HAP-1 (cell line): ENCODE measurements at regions not wholly inside any gene's neighbourhood (a gene's known extent, or its start where the extent isn't known, plus 50 kb on each side); places are given as distances from the start of the nearest gene placed in this dataset.

Experiments
- DNase-seq, 2 experiments: peaks; one replicate each; pipeline ENCODE4 v3.0.0-alpha.2; 2016 to 2020; ENCODE audit warnings: low spot score in 2 of 2
- H3K27me3 ChIP-seq: fragments of 250-450 bp; sonication (Bioruptor Pico); 2 replicates; pipeline ENCODE4 v1.5.1; 2020; ENCODE audit warnings: low read depth, mild to moderate bottlenecking, moderate library complexity
- H3K36me3 ChIP-seq: fragments of 250-450 bp; sonication (Bioruptor Pico); replicated peaks from 2 replicates; pipeline ENCODE4 v1.5.1; 2020; ENCODE audit warnings: mild to moderate bottlenecking
- H3K4me1 ChIP-seq: fragments of 250-450 bp; sonication (Bioruptor Pico); 2 replicates; pipeline ENCODE4 v1.5.1; 2020; ENCODE audit warnings: mild to moderate bottlenecking
- H3K4me3 ChIP-seq: fragments of 250-450 bp; sonication (Bioruptor Pico); 2 replicates; pipeline ENCODE4 v1.5.1; 2020; ENCODE audit warnings: mild to moderate bottlenecking, moderate library complexity
- H3K9me3 ChIP-seq: fragments of 250-450 bp; sonication (Bioruptor Pico); 2 replicates; pipeline ENCODE4 v1.5.1; 2020; ENCODE audit warnings: mild to moderate bottlenecking, moderate library complexity
- in situ Hi-C: fragments of 300-500 bp; cut with MboI; formaldehyde crosslinking; loops from 3 replicates; pipeline ENCODE4 v1.14.3; 2020; ENCODE audit warnings: low sequenced_read_pairs, inconsistent platforms, mixed read lengths

DNA sequence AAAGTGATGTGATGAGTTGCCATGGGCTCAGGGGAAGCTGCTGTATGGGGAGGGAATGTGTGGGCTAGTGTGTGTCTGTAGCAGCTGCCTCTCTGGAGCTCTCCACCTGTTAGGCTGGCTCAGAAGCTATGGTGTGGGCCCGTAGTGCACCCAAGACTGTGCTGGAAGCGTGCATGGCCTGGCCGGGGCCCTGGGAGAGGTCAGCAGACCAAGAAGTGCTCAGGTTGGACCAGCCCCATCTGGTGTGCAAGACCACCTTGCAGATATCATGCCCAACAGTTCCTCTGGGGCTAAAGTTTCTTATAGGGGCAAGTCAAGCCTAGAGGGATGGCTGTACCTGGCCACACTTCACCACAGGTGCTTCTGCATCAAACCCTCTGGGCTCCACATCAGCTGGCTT, 274.4 kb upstream of the CCDC179 start:
- peaks cover 18% of the 10 kb centered on the region for H3K4me1 ChIP-seq
- DNase-seq = no peak
- 0 out of 2 replicates have a peak, but pooled peaks cover 3% of the 10 kb centered on the region for H3K9me3 ChIP-seq
- H3K36me3 ChIP-seq = no peaks in the 10 kb centered on the region
- no peaks in the 10 kb centered on the region for H3K27me3 ChIP-seq
- in situ Hi-C loops = no loop called here
- no peak overlapping the region for H3K4me3 ChIP-seq

DNA sequence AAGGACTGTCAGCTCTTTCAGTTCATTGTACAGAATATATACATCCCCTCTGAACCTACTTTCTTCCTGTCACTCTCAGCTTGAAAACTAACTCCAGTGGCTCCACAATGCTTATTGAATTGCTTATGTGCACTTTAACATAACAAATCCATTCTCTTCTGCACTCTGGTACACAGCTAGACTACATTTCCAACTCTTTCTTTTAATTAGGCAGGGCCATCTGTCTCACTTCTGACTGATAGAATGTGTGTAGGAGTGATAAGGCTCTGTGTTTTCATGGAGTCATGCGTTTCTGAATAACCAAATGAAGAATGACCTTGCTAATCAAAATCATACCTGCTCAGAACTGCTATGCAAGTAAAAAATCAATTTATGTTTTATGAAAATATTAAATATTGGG, 278.5 kb upstream of the CCDC179 start:
- no peak overlapping the region for H3K4me3 ChIP-seq
- no peaks in the 10 kb centered on the region for H3K27me3 ChIP-seq
- H3K4me1 ChIP-seq = peaks cover 34% of the 10 kb centered on the region
- DNase-seq = peak; percentile 10 to 97
- no peaks in the 10 kb centered on the region for H3K9me3 ChIP-seq
- no peaks in the 10 kb centered on the region for H3K36me3 ChIP-seq
- in situ Hi-C loops = no loop called here

DNA sequence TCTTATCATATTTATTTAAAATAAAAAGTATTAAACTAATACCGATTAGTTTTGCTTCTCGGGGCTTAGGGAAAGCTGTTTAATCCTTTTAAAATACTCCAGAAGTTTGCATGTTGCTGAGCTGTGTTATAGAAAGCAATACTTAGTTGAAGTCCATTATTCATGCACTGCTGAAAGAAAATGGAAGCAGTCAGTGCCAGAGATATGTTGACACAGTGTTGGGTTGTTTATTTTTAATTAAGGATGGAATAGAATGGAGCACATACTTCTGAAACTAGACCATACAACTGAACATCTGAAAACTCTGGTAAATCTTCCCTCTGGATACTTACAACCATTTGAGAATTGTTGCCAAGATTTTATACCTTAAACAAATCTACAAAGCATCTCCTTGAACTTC, 282.7 kb upstream of the CCDC179 start:
- Histone ChIP-seq H3K4me3 (no peak overlapping the region), H3K27me3 (no peaks in the 10 kb centered on the region), H3K36me3 (no peaks in the 10 kb centered on the region), H3K4me1 (peaks cover 59% of the 10 kb centered on the region), H3K9me3 (no peaks in the 10 kb centered on the region)
- DNase-seq = no peak
- in situ Hi-C loops = no loop called here

DNA sequence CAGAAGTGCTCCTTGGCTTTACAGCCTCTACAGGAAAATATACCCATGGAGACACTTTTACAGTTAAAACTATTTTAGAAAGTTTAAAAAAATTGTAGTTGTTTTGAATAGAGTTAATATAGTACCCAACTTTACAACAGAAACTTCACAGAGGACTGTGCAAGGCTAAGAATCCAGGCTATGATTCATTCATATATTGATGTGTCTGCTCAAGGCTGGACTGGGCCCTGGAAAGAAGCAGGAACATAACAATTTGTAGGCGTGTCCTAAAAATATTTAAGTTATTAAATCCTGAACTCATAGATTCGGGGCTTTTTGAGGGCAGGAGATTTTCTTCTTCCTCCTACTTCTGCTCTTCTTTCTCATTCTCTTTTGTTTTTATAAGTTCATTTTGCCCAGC, 291.5 kb upstream of the CCDC179 start:
- Histone ChIP-seq H3K4me3 (no peak overlapping the region), H3K9me3 (no peaks in the 10 kb centered on the region), H3K36me3 (no peaks in the 10 kb centered on the region), H3K4me1 (peaks cover 7% of the 10 kb centered on the region), H3K27me3 (no peaks in the 10 kb centered on the region)
- DNase-seq = no peak
- in situ Hi-C loops = no loop called here

DNA sequence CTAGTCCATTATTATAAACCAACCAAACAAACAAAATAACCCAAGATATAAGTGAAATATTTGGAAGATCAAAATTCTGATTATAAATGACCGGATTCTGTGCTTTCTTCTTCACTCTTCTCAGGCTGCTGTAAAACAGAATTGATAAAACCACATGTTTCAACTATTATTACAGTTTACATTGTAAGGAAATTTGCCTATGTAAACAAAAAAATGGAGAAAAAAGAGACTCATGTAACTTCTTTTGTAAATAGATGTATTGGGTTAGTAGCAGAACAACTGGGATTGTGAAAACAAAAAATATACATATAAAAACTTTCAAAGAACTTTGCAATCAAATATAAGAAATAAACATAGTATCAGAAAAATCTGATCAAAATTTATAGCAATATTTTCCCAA, 295.2 kb upstream of the CCDC179 start:
- in situ Hi-C loops = no loop called here
- H3K27me3 ChIP-seq = no peaks in the 10 kb centered on the region
- no peaks in the 10 kb centered on the region for H3K36me3 ChIP-seq
- no peaks in the 10 kb centered on the region for H3K9me3 ChIP-seq
- no peak for DNase-seq
- no peak overlapping the region for H3K4me3 ChIP-seq
- no peaks in the 10 kb centered on the region for H3K4me1 ChIP-seq

DNA sequence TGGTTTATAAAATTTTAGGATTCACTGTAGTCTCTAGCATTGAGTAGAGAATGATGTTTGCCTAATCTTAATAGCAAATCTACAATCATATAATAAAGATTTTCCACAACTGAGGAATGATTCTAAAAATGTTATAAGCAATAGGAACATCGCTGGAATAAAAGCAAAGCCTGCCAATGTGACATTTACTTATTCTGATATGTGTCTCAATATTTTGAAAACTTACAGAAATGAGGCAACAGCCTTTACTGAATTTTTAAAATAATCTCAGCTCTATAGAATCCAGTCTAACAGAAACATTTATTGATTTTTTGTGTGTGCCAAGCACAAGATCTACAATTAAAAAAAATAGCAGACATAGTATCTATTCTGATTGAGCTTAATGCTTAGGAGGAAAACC, 303.7 kb upstream of the CCDC179 start:
- H3K4me3 ChIP-seq = no peak overlapping the region
- no peaks in the 10 kb centered on the region for H3K36me3 ChIP-seq
- H3K27me3 ChIP-seq = no peaks in the 10 kb centered on the region
- DNase-seq = no peak
- in situ Hi-C loops = no loop called here
- H3K4me1 ChIP-seq = peaks cover 6% of the 10 kb centered on the region
- H3K9me3 ChIP-seq = no peaks in the 10 kb centered on the region

DNA sequence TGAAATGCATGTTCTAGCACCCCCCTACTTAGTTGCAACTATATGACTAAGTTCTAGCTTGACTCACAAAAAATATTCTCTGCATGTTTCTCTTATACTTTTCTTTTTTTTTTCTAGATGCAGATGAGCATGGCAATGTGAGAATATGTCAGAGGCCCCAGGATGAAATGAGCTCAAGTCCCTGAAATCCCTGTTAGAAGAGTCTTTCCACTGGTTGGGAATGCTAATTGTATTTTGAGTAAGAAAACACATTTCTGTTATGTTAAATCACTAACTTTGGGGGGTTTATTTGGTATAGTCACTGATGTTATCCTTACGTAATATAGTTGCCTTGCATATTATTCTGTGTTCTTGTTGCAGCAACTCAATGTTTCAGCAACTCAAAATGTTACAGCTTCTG, 306.1 kb upstream of the CCDC179 start:
- no peaks in the 10 kb centered on the region for H3K36me3 ChIP-seq
- H3K9me3 ChIP-seq = no peaks in the 10 kb centered on the region
- in situ Hi-C loops = no loop called here
- no peak for DNase-seq
- no peak overlapping the region for H3K4me3 ChIP-seq
- peaks cover 20% of the 10 kb centered on the region for H3K4me1 ChIP-seq
- H3K27me3 ChIP-seq = no peaks in the 10 kb centered on the region

DNA sequence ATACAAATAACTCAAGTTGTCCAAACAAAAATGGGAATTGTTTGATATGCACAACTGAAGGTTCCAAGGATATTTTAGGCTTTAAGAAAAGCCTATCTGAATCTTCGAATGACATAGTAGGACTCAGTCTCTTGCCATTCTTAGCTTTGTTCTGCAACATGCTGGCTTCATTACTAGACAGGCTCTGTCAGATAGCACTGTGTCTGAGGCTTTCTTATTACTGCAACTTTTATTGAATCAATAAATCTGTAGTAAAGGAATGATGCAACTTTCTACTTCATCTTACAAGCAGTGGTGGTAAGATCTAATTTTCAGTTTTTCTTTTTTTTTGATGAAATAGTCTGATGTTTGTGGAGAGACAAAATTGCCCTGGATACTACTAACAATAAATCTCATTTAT, 319.3 kb upstream of the CCDC179 start:
- no peaks in the 10 kb centered on the region for H3K4me1 ChIP-seq
- in situ Hi-C loops = no loop called here
- H3K27me3 ChIP-seq = no peaks in the 10 kb centered on the region
- DNase-seq = no peak
- H3K9me3 ChIP-seq = no peaks in the 10 kb centered on the region
- no peaks in the 10 kb centered on the region for H3K36me3 ChIP-seq
- H3K4me3 ChIP-seq = no peak overlapping the region

DNA sequence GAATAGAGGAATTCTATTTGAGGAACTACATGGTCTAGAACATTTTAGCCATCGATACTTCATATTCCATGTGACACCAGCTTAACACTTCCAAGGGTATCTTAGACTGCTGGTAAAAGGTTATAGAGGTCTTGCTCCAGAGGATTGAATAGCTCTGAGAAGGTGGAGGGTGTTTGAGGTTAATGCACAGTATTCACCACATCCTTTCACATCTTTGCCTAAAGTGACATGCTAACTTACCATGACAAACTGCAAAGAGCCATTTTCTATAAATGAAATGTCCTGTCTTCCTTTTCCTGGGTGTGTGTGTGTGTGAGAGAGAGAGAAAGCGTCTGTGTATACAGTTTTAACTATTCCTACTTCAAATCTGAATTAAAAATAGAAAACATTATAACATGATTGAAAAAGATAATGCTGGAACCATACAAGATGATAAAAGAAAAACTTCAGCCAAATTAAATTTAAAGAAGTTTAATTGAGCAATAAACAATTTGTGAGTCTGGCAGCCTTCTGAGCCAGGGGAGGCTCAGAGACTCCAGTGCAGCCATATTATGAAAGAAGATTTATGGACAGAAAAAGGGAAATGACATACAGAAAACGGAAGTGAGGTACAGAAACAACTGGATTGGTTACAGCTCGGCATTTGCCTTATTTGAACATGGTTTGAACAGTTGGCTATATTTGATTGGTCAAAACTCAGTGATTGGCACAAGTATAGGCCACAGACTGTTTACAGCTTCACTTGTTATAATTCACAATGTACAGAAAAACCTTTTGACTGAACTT, 320.9 kb upstream of the CCDC179 start:
- Histone ChIP-seq H3K9me3 (no peaks in the 10 kb centered on the region), H3K27me3 (no peaks in the 10 kb centered on the region), H3K36me3 (no peaks in the 10 kb centered on the region), H3K4me3 (no peak overlapping the region), H3K4me1 (no peaks in the 10 kb centered on the region)
- DNase-seq = no peak
- in situ Hi-C loops = no loop called here

DNA sequence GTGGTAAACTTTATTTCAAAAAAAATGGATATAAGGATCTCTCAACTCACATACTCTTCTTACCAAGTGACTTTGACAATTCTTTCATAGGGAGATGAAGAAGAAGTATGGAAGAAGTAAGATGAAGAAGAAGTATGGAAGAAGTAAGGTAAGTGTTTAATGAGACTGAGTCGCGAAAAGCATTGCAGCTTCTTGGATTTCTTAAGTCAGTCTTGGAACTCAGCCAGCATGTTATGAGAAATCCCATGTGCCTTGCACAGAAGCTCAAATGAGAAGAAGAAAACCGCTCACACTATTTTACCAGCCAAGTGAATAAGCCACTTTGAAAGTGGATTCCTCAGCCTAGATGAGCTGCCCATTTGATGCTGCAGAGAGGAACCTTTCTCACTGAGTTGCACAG, 332.0 kb upstream of the CCDC179 start:
- Histone ChIP-seq H3K4me1 (no peaks in the 10 kb centered on the region), H3K9me3 (no peaks in the 10 kb centered on the region), H3K27me3 (no peaks in the 10 kb centered on the region), H3K4me3 (no peak overlapping the region), H3K36me3 (no peaks in the 10 kb centered on the region)
- in situ Hi-C loops = no loop called here
- no peak for DNase-seq

DNA sequence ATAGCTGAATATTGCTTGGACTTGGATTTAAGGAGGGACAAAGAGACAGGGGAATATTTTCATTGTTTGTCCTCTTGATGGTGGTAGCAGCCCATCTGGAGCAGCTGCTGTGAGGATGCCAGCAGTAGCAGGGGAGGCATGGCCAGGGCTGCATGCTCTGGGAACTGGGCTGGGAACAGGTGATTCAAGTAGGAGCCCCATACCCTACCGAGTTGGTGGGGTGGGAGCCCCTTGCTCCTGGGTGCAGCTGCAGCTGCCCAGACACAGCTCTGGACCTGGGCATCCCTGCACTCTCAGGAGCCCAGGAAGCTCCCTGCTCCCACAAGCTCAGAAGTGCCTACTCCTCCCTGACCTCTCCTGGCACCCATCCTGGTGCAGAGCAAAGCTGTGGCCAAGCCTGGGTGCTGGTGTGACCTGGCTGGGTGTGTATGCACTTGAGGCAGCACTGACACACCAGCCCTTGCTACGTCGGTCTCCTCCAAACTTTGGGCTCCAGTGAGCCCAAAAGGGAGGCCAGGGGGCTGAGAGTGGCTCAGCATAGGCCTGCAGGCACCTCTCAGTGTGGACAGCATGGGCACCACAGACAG, 341.8 kb upstream of the CCDC179 start:
- H3K4me3 ChIP-seq = no peak overlapping the region
- no peak for DNase-seq
- H3K4me1 ChIP-seq = no peaks in the 10 kb centered on the region
- no peaks in the 10 kb centered on the region for H3K36me3 ChIP-seq
- H3K27me3 ChIP-seq = no peaks in the 10 kb centered on the region
- peaks cover 6% of the 10 kb centered on the region for H3K9me3 ChIP-seq
- in situ Hi-C loops = no loop called here

DNA sequence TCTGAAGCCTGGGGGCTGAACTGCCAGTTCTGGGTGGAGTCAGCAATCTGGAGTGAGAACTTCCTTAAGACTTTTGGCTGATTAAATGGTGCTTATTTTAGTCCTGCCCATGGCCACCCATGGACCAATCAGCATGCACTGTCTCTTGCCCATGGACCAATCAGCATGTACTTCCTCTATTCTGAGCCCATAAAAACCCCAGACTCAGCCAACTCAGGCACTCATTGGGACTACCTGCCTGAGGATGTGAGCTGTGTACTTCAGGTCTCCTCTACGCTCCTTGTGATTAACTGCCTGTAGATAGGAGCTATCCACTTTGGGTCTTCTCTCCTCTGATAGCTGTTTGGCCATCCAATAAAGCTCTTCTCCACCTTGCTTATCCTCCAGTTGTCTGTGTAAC, 342.3 kb upstream of the CCDC179 start:
- Histone ChIP-seq H3K9me3 (peaks cover 6% of the 10 kb centered on the region), H3K27me3 (no peaks in the 10 kb centered on the region), H3K36me3 (no peaks in the 10 kb centered on the region), H3K4me3 (no peak overlapping the region), H3K4me1 (no peaks in the 10 kb centered on the region)
- in situ Hi-C loops = no loop called here
- no peak for DNase-seq

DNA sequence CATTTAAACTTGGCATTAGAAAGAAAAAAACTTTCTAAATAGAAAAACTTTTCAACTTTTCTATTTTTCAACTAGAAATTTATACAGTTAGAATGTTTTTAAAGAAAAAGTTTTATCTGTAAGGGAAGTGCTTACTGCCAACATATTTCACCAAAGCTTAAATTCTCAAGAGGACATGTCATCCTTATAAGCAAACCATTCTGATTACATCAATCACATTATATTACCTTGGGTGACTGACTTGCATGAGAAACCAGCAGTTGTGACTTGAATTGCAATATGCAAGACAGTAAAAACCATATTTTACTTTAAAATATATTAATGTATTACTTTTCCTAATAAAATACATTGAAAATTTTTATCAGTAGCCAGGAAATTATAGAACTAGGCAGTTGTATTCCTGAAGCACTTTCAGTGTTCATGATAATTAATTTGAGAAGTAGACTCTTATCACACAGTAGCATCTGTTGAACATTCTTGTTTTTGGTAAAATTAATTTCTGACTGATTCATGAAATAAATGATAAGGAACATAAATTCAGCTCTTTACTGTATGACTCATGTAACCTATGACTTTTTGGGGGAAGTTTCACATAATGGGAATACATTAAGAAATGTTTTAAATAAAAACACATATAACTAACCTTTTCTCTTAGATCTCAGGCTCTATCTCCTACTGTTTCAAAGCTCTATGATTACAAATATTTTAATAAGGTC, 345.0 kb upstream of the CCDC179 start:
- no peaks in the 10 kb centered on the region for H3K36me3 ChIP-seq
- in situ Hi-C loops = no loop called here
- DNase-seq = no peak
- H3K9me3 ChIP-seq = peaks cover 3% of the 10 kb centered on the region
- H3K4me3 ChIP-seq = no peak overlapping the region
- H3K27me3 ChIP-seq = no peaks in the 10 kb centered on the region
- H3K4me1 ChIP-seq = no peaks in the 10 kb centered on the region

DNA sequence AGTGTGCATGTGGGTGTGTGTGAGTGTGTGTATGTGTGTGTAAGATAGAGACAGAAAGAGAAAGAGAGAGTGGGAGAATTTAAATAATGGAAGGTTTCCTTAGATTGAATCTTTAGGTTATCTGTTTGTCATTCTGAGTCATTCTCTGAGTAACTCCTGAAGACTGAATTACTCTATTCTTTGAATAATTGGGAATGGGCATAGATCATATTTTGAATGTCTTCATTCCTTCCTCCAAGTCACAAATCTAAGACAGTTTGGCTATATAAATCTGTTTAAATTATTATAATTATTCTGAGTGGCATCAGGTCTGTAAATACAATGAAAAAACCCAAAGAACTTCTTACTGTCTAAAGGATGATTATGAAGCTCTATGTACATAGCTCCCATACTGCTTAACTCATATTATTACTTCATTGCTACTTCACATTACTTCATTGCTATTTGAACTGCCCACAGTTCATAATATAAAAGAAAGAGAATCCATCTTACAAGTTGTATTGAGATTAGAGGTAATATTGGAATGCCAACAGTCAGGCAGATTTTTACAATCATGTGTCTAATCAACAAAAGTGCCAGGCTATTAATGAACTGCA, 346.6 kb upstream of the CCDC179 start:
- peaks cover 3% of the 10 kb centered on the region for H3K9me3 ChIP-seq
- no peaks in the 10 kb centered on the region for H3K36me3 ChIP-seq
- H3K4me3 ChIP-seq = no peak overlapping the region
- no peaks in the 10 kb centered on the region for H3K27me3 ChIP-seq
- in situ Hi-C loops = no loop called here
- no peak for DNase-seq
- H3K4me1 ChIP-seq = no peaks in the 10 kb centered on the region
